ENCODE measurements at regions not wholly inside any gene's neighbourhood (a gene's known extent, or its start where the extent isn't known, plus 50 kb on each side); places are given as distances from the start of the nearest gene placed in this dataset.

DNA sequence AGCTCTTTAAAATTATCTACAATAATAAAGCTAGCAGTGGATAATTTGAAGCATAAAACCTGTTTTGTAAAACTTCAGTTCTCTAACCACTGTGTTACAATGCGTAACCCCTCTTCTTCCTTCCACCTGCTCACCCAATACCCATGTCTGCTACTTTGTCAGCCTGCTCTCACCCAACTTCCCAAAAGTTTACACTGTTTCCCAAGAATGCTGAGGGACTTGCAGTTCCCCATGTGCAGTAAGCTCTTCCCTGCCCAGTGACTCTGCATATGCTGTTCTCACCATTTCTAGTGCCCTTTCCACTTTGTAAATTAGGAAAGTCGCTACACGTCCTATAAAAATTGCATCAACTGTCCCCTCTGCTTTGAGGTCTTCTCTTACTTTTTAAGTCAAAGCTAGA, 315.9 kb upstream of the SEMA6D start:
- TF ChIP-seq, protein P1, sequence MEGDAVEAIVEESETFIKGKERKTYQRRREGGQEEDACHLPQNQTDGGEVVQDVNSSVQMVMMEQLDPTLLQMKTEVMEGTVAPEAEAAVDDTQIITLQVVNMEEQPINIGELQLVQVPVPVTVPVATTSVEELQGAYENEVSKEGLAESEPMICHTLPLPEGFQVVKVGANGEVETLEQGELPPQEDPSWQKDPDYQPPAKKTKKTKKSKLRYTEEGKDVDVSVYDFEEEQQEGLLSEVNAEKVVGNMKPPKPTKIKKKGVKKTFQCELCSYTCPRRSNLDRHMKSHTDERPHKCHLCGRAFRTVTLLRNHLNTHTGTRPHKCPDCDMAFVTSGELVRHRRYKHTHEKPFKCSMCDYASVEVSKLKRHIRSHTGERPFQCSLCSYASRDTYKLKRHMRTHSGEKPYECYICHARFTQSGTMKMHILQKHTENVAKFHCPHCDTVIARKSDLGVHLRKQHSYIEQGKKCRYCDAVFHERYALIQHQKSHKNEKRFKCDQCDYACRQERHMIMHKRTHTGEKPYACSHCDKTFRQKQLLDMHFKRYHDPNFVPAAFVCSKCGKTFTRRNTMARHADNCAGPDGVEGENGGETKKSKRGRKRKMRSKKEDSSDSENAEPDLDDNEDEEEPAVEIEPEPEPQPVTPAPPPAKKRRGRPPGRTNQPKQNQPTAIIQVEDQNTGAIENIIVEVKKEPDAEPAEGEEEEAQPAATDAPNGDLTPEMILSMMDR (CRISPR knock-in tag; IDR thresholded peaks at IDR 0.05): no peak
- TF ChIP-seq CEBPB (IDR thresholded peaks at IDR 0.05; ENCODE audit: borderline replicate concordance, low read depth, low read length): no peak
